HFF-Myc (cell line): ENCODE measurements at regions not wholly inside any gene's neighbourhood (a gene's known extent, or its start where the extent isn't known, plus 50 kb on each side); places are given as distances from the start of the nearest gene placed in this dataset.

Experiments
- DNase-seq: peaks from one replicate; pipeline ENCODE4 v3.0.0-alpha.2; 2011; ENCODE audit warnings: low read depth; ENCODE audit errors: extremely low read depth
- H3K4me3 ChIP-seq: replicated peaks from 2 replicates; pipeline ENCODE4 v1.5.1; 2011; ENCODE audit warnings: low read depth, mild to moderate bottlenecking, control low read depth, low read length
- CTCF ChIP-seq: IDR thresholded peaks from 2 replicates; pipeline ENCODE4 v1.5.1; 2012; ENCODE audit warnings: mild to moderate bottlenecking, low read depth, low read length, control low read depth; ENCODE audit errors: missing control alignments

- H3K4me3 ChIP-seq, result peak overlapping the region; percentile 36
- TF ChIP-seq CTCF, result no peak
- DNase-seq, result no peak
Observed at GRCh38 chr4:24470666-24471485, 113.5 kb downstream of the DHX15 start.

- TF ChIP-seq CTCF, result no peak
Observed at GRCh38 chr4:24468071-24468470, 116.3 kb downstream of the DHX15 start.

GRCh38 chr4:24464566-24464965 is 119.8 kb downstream of the DHX15 start:
- DNase-seq, result no peak
- no peak overlapping the region for H3K4me3 ChIP-seq
- TF ChIP-seq CTCF, result no peak

More at GRCh38 chr4:24468071-24468470, 116.3 kb downstream of the DHX15 start:
- no peak overlapping the region for H3K4me3 ChIP-seq
- no peak for DNase-seq

GRCh38 chr4:24456431-24456830 is 127.9 kb downstream of the DHX15 start:
- no peak for DNase-seq
- no peak for TF ChIP-seq CTCF
- H3K4me3 ChIP-seq, result no peak overlapping the region

- DNase-seq, result no peak
- no peak for TF ChIP-seq CTCF
- H3K4me3 ChIP-seq, result no peak overlapping the region
Observed at GRCh38 chr4:24453951-24454350, 130.4 kb downstream of the DHX15 start.

- TF ChIP-seq CTCF, result no peak
- no peak overlapping the region for H3K4me3 ChIP-seq
- no peak for DNase-seq
Observed at GRCh38 chr4:24451870-24452269, 132.5 kb downstream of the DHX15 start.
